ENCODE measurements at regions not wholly inside any gene's neighbourhood (a gene's known extent, or its start where the extent isn't known, plus 50 kb on each side); places are given as distances from the start of the nearest gene placed in this dataset.
"Not testable (repeated sequence)": the region's sequence is repeated elsewhere in the genome, so short reads cannot be mapped to it uniquely, and the experiment has no call there.

DNA sequence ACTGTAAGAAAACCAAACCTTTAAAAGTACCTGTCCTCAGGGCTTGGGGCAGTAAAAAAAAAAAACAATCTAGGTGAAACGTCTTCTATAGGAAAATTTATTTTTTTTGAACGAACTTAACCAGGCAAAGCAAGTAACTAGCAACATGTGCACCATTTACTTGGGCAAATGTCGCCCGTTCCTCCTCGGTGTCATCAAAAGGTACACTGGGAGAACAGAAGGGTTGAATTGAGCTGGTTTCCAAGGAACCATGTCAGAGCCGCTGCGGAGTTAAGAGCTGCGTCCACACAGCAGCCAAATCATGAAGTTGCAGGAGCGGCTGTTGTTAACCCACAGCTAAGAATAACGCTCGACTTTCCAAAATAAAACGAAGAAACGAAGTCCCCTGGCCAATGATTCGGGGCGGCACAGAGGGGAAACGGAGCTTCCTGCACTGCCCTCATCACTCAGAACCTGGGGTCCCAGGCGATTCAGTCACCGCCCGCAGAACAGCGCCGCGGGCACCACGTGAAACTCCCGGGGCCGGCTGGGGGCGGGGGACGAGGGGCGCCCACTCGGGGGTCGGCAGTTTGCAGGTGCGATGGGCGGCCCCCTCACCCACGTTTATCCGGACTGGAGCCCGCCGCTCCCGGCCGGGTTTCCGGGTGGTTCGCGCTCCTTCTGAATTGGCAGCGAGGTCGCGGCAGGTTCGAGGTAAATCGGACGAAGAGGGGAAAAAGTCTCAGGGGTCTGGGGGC, 53.6 kb upstream of the PLGLB1 start:
- DNase-seq = peak; percentile 77

DNA sequence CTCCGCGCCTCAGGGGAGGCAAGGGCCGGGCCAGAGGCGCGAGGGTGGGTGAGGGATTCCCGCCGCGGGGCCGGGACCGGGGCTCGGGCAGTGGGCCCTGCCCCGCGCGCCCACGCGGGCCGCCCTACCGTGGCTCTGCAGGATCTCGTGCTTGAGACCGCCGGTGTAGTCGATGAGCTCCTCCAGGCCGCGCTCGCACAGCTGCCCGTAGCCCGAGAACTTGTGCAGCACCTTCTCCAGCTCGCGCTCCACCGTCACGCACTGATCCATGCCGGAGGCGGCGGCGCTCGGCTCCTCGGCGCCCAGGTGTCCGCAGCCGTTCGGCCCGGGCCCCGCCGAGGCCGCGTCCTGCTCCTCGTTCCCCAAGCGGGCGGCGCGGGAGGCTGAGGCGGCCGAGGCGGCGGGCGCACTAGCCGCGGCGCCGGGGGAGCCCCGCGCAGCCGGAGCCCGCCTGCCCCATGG, 54.2 kb upstream of the PLGLB1 start:
- peak; percentile 84 for DNase-seq

DNA sequence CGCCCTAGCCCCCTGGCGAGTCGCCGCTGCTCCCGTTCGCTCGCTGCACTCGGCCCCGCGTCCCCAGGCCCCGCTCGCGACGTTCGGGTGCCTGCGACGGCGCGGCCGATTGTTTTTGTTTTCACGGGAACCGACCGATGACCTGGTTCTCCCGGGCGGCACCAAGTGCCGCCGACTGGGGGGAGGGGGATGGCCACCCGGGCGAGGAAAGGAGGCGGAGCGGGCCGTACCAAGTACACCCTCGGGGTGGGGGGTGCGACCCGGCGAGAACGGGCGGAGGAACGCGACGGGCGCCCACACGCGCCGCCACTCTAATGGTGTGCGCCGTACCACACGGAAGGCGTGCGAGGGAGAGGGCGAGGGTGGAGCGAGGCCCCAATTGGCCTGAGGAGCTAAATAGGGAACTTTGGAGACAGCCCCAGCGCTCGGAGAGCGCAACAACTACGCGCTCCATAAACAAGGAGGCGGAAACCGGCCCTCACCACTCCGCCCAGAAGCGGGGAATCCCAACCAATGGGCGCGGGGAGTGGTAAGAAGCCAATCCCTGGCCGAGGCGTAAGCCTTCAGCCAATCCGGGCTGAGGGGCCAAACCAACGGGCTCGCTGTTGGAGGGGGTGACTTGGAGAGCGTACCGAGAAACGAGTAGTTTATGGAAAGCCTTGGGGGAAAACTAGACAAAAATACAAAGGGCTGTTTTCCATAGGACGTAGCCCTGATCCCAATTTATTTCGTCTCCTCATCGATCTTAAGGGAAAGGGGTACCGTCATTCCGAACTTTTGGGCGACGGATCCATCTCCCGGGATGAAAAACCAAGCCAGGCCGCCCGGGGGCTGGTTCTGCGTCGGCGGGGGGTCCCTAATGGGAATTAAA, 54.8 kb upstream of the PLGLB1 start:
- DNase-seq = peak; percentile 94

DNA sequence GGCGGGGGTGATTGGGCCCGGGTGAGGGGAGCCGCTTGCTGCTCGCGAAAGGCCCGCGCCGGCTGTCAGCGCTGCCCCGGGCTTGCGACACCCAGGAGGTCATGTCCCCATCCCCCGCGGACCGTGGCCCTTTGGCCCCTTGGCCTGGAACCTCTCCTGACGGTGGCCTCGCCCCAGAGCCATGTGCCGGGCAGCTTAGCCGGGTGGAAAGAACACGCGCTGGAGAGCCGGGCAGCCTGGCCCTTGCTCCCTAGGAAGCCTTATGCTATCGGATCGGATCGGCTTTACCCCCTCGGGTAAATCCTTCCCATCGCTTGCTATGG, 55.4 kb upstream of the PLGLB1 start:
- not testable (repeated sequence) for DNase-seq

DNA sequence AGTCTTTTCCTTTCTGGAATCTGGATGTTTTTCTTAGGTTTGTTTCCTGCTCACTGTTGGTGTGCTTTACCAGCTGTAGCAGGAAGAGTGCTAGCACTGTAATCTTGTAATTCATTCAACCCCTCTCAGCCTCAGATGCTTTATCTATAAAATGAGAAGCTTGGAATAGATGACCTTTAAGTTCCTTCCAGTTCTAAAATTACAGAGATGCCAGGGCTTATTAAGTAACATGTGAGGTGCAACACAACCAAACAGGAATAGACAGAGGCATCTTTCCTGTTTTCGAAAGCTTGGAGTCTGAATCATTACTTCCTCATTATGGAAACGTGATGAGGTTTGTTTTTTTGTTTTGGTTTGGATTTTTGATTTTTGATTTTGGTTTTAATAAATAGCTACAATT, 60.1 kb upstream of the PLGLB1 start:
- DNase-seq = not testable (repeated sequence)

DNA sequence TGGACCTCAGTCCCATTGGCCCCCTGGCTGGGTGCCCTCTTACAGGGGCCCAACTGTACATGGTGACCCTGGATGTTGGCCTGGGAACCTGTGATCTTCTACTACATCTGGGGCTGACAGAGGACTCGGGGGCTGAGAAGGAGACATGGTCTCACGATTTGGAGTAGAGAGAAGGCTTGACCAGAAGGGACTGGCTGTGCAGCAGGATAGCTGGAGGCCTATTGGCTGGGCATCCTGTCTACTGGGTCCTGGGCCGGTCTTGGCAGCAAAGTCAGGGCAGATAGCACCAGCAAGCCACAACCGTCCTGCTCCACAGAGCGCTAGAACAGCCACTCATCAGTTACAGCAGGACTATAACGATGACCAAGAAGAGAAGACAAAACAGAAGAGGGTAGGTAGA, 66.4 kb upstream of the PLGLB1 start:
- DNase-seq = not testable (repeated sequence)

DNA sequence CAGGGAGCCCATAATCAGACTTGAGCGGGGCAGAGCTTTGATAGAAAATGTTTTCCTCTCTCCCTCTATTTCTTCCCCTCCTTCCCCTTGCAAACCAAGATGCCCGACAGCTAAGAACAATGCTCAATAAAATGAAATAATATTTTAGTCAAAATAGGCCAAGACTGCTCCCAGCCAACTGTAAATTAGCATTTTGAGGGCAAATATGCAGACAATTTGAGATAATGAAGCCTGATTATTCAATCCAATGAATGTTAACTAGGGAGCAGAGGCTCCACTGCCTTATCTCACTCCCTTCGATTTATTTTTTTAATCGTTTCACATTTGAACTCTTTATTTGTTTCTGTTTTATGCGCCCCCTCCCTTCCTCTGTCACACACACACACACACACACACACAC, 67.8 kb upstream of the PLGLB1 start:
- not testable (repeated sequence) for DNase-seq

DNA sequence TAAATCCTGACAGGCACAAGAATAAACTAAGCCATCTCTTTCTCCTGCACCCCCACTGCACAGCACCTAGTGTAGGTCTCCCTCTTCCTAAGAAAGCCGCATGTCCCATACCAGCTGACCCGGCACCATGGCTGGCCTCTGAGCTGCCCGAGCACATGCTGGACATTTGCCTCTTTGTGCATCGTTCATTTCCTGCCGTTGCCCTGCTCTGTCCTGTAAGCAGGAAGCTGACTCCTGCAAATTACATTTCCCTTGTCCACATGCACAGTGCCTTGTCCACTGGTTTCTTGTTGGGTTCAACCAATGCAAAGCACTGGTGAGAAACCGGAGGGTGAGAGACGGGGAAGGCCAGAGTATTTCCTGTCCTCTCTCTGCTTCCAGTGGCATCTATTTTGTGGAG, 71.6 kb upstream of the PLGLB1 start:
- not testable (repeated sequence) for DNase-seq

DNA sequence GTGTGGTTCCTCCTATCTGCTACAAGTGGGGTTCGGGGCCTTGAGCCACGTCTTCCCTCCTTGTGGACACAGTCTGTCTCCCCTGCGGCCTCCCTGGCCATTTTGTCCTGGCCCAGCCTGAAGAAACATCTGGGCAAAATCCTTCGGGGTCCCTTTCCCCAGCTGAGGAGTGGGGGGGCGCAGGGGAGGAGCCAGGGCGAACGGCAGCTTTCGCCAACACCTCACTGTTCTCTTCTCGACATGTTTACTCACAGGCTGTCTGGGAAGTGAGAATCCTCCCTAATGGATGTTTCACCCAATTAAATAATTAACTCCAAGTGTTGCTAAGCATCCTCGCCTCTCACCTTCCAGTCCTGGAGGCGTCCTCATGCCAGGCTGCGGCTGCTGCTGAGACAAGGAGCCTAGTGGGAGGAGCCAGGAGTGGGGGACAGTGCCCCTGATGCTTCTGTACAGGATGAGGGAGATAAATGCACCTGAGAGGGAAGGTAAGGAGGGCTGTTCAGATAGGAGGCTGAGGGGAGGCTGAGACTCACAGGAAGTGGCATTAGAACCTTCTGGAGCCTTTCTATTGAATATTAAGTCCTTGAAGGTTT, 72.4 kb upstream of the PLGLB1 start:
- not testable (repeated sequence) for DNase-seq

DNA sequence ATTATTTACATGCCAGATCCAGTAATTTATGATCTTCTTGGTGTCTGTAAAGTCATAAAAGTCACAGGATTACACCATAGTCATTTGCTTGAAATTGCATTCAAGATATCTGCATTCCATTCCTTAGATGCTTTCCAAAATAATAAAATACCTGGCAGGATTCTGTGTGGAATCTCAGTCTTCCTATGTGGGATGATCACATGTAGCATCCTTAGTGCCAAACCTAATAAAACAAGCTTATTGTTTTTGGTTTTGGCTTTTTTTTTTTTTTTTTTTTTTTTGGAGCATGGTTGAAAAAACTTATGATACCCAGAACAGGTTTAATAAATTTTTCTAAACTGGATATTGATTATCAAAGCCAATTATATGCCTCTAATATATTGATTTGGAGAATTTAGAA, 74.2 kb upstream of the PLGLB1 start:
- DNase-seq = not testable (repeated sequence)

DNA sequence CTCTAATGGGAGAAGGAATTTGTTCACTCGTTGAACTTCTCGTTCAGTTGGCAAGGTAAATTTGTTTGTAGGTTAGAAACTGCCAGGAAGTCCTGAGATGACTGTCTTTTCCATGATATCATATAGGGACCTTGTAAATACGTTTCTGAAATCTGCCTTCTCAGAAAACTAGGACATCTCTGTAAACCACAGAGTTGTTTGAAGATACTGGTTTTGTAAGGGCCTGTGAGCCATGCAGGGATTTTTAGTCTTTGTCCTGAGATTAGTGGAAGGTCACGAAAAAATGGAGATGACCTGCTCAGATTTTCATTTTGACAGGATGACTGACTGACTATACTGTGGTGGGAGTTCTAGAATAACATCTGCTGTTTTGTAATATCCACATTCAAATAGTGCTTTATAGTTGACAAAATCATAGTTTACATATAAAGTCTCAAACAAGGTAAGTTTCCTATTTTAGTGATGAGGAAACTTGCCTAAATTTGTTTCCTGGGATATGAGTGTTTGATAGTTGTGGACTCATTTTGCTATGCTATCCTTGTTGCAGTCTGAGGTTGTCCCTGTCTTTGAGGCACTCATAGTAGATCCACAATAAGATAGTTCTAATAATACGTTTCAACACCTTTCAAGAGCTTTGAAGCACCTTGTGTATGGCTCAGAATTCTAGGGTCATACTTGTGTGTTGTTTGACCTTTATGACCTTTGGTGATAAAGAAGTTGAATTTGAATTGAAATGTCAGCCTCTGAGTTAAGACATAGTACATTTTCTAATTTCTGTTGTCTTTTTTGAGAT, 107.3 kb upstream of the PLGLB1 start:
- DNase-seq = not testable (repeated sequence)

DNA sequence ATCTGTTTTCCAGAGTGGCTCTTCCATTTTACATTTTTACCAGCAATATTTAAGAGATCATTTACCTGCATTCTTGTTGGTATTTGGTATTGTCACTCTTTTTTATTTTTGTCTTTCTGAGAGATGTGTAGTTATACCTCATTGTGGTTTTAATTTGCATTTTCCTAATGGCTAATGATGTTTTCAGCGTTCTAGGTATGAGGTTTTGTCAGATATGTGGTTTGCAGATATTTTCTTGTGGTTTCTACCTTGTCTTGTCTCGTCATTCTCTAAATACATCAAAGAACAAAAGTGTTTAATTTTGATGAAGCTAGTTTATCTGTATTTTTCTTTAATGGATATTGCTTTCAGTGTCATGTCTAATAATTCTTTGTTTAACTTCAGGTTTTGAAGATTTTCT, 110.9 kb upstream of the PLGLB1 start:
- not testable (repeated sequence) for DNase-seq

DNA sequence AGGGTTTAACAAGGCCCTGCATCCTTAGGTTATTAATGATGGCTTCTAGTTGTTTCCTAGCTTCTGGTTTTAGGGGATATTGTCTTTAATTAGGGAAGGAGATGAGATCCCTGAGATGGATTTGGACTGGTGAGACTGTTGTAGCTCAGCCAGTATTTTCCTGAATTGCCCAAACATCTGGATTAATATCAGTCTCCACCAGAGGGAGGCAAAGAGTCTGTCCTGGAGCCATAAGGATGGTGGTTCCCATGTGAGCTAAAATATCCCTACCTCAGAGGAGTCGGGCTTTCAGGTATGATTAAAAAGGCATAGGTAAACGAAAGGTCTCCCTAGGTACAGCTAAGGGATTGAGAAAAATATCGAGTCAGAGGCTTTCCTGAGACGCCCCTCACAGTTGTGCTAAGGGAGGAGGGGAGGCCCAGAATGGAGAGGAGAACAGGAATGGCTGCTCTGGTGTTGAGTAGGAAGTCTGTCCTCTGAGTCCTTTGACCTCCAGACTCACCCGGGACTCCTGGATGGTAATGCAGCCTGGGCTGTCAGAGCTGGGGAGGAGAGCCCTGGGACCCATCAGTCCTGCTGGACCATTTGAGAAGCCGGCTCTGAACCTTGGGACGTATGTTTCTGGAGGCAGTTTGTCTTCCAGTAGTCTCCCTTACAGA, 130.3 kb upstream of the PLGLB1 start:
- not testable (repeated sequence) for DNase-seq

DNA sequence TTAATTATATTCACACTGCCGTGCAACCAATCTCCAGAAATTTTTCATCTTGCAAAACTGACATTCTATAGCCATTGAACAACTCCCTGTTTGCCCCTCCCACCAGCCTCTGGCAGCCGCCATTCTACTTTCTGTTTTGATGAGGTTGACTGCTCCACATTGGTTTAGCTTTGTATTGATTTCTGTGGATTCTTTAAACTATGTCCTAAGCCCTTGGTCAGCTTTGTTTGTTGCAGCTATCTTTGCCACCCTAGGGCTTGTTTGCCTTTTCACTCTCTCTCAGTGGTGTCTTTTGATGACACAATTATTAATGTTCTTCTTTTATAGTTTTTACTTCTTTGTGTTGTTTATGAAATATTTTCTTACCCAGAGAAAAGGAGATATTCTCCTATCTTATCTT, 152.8 kb upstream of the PLGLB1 start:
- not testable (repeated sequence) for DNase-seq

DNA sequence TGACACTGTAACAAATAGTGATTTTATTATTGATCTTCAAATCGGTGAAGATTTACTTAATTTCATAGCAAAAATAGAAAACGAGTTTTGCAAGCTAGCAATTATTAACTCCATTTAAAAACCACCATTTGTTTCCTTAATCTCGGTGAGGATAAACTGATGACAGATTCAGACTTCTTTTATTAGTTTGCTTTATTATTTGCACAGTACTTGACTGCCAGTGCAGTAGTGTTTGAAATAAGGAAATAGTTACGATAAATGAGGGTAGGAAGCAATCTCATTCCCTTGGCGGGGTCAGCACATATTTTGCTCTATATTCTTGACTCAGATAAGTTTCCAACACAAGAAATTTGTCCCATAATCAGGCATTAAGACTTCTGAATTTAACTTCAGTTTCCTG, 161.7 kb upstream of the PLGLB1 start:
- DNase-seq = not testable (repeated sequence)

DNA sequence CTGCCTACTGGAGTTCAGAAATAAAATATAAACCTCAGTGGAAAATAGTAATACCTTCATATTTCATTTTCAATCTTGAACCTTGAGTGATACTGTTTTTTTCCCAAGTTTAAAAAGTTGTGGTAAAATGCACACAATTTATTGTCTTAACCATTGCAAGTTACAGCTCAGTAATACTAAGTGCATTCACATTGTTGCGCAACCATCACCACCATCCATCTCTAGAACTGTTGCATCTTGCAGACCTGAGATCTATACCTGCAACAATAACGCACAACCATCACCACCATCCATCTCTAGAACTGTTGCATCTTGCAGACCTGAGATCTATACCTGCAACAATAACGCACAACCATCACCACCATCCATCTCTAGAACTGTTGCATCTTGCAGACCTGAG, 162.6 kb upstream of the PLGLB1 start:
- not testable (repeated sequence) for DNase-seq

DNA sequence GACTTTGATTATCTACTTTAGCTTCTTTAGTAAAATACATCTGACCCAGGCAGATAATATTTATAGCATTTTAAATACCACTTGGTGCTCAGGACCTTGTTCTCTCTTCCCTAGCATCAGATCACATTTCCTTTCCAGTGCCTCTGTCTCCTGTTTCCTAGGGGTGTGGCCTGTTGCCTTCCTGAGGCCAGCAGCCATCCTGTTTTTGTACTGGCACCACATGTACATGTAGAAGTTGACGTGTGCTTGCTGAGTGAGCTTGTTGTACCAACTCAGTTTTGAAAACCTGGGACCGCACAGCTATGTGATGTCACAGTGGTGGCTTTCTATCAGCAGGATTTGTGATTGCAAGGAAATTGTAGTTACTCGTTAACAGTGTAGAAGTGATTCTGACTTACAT, 167.6 kb upstream of the PLGLB1 start:
- not testable (repeated sequence) for DNase-seq

DNA sequence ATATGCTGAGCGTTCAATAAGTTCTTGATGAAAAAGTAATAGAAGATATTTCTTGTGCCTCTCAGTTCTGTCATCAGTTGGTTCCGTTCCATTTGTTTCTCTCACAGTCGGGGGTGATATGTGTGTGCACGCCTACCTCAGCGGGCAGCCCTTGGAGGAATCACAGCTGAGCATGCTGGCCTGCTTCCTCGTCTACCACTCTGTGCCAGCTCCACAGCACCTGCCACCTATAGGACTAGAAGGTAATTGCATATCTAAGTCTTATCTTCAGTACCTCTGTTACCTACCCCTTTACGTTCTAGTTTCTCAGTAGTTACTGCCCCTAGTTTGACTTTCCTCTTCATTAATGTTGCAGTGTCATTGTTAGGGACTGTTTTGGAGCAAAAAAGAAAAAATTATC, 171.7 kb upstream of the PLGLB1 start:
- not testable (repeated sequence) for DNase-seq

DNA sequence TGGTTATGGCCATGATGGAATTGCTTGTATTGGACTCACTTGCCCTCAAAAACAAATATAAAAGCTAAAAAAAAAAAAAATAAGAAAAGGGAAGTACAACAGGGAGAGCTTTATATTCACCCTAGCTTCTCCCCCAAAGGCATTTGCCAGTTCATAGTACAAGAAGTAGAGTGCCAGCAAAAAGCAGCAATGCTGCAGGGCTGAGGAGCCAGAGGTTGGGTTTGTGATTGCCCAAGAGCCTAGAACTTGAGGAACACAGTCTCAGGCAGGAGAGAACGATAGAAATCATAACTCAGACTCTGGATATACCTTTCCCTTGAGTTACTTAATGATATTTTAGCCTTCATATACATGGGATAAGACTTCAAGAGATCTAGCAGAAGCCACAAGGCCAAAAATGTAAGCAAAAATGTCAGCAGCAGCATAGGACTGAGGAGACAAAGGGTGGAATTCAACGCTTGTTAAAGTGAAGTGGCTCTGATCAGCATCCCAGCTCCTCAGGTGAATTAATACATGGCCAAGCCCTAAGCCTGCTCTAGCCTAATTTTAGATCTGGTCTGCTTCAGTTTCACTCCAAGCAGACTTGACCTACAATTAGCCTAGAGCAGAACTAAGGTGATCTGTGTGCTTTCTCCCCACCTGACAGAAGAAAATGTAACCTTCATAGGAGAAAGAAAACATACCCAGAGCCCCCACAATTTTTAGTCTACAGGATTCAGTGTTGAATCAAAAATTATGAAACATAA, 172.8 kb upstream of the PLGLB1 start:
- not testable (repeated sequence) for DNase-seq

DNA sequence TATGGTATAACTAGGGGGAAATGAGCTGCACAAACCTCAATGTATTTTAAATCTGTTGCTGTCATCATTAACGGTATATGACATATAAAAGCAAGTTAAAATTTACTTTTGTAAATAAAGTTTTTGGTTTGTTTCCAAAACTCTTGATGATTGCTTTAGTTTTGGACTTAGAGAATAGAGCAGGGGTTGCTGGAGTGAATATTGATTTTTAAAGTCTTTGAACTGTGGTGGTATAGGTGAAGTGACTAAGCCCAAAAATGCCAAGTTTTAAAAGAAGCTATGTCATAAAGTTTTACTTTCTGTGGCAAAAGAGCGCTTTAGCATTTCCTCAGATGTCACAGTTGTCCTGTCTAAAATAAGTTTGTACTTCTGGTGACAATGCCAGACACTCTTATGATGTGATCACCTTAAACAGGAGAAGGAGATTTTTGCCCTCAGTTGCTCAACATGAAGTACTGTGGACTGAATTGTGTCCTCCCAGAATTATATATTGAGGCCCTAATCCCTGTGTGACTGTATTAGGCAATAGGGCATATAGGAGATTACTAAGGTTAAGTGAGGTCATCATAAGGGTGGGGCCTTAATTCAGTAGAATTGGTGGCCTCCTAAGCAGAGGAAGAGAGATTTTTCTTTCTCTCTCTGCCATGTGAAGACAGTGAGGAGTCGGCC, 175.2 kb upstream of the PLGLB1 start:
- DNase-seq = not testable (repeated sequence)

DNA sequence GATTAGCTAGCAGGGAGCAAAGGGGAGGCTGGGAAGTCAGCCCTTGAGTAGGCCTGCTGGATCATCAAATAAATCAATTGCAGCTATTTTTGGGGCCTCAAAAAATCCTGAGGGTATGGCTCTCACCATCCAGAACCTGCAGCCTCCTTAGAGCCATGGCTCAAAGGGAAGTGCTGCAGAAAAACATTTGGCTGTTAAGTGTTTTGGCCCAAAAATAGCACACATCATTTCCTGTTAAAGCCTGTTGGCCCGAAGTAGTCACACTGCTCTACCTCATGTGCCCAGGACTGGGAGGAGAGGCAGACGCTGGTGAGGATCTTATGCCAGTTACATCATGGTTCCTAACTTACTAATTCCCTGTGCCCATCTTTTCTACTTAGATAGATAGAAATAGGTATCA, 176.8 kb upstream of the PLGLB1 start:
- not testable (repeated sequence) for DNase-seq
